HAP-1 (cell line): ENCODE measurements at regions not wholly inside any gene's neighbourhood (a gene's known extent, or its start where the extent isn't known, plus 50 kb on each side); places are given as distances from the start of the nearest gene placed in this dataset.
"Not testable (repeated sequence)": the region's sequence is repeated elsewhere in the genome, so short reads cannot be mapped to it uniquely, and the experiment has no call there.

Source experiments
- DNase-seq, 2 experiments: peaks; one replicate each; pipeline ENCODE4 v3.0.0-alpha.2; 2016 to 2020; ENCODE audit warnings: low spot score in 2 of 2
- H3K27me3 ChIP-seq: fragments of 250-450 bp; sonication (Bioruptor Pico); 2 replicates; pipeline ENCODE4 v1.5.1; 2020; ENCODE audit warnings: low read depth, mild to moderate bottlenecking, moderate library complexity
- H3K36me3 ChIP-seq: fragments of 250-450 bp; sonication (Bioruptor Pico); replicated peaks from 2 replicates; pipeline ENCODE4 v1.5.1; 2020; ENCODE audit warnings: mild to moderate bottlenecking
- H3K4me1 ChIP-seq: fragments of 250-450 bp; sonication (Bioruptor Pico); 2 replicates; pipeline ENCODE4 v1.5.1; 2020; ENCODE audit warnings: mild to moderate bottlenecking
- H3K4me3 ChIP-seq: fragments of 250-450 bp; sonication (Bioruptor Pico); 2 replicates; pipeline ENCODE4 v1.5.1; 2020; ENCODE audit warnings: mild to moderate bottlenecking, moderate library complexity
- H3K9me3 ChIP-seq: fragments of 250-450 bp; sonication (Bioruptor Pico); 2 replicates; pipeline ENCODE4 v1.5.1; 2020; ENCODE audit warnings: mild to moderate bottlenecking, moderate library complexity
- in situ Hi-C: fragments of 300-500 bp; cut with MboI; formaldehyde crosslinking; loops from 3 replicates; pipeline ENCODE4 v1.14.3; 2020; ENCODE audit warnings: low sequenced_read_pairs, inconsistent platforms, mixed read lengths

- no peak for DNase-seq
- Histone ChIP-seq H3K9me3 (no peaks in the 10 kb centered on the region), H3K4me1 (no peaks in the 10 kb centered on the region), H3K4me3 (no peak overlapping the region), H3K27me3 (no peaks in the 10 kb centered on the region), H3K36me3 (no peaks in the 10 kb centered on the region)
- in situ Hi-C loops, result no loop called here
Measured at GRCh38 chr18:43751835-43752234, 474.5 kb upstream of the SYT4 start.

DNA sequence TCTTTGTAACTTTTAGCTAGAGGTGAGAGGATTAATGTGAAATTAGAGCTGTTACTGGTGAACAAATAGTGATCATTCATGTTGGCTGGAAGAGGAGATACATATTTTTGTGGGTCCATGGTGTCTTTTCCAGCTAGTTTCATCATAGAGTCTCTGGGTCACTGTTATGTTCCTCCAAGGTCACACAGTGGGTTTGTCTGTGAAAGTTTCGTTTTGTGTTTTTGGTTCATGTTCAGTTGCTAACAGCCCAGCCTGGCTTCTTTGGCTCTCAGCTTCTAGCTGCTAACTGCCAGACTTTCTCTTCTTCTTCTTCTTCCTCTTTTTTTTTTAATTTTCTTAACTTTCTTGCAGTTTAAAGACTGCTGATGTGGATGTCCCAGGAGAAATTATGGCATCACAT is 480.0 kb upstream of the SYT4 start:
- no peaks in the 10 kb centered on the region for H3K36me3 ChIP-seq
- no peak for DNase-seq
- H3K9me3 ChIP-seq, result no peaks in the 10 kb centered on the region
- no peaks in the 10 kb centered on the region for H3K27me3 ChIP-seq
- in situ Hi-C loops, result no loop called here
- H3K4me3 ChIP-seq, result no peak overlapping the region
- H3K4me1 ChIP-seq, result no peaks in the 10 kb centered on the region

GRCh38 chr18:43758734-43759133 is 481.4 kb upstream of the SYT4 start:
- DNase-seq, result no peak
- Histone ChIP-seq H3K36me3 (no peaks in the 10 kb centered on the region), H3K4me3 (no peak overlapping the region), H3K4me1 (no peaks in the 10 kb centered on the region), H3K9me3 (no peaks in the 10 kb centered on the region), H3K27me3 (no peaks in the 10 kb centered on the region)
- in situ Hi-C loops, result no loop called here

GRCh38 chr18:43760010-43760409 is 482.7 kb upstream of the SYT4 start:
- Histone ChIP-seq H3K4me3 (no peak overlapping the region), H3K36me3 (no peaks in the 10 kb centered on the region), H3K27me3 (no peaks in the 10 kb centered on the region), H3K4me1 (no peaks in the 10 kb centered on the region), H3K9me3 (no peaks in the 10 kb centered on the region)
- DNase-seq, result no peak
- in situ Hi-C loops, result no loop called here

GRCh38 chr18:43772907-43773306 is 495.6 kb upstream of the SYT4 start:
- DNase-seq, result no peak
- H3K4me1 ChIP-seq, result no peaks in the 10 kb centered on the region
- in situ Hi-C loops, result no loop called here
- no peak overlapping the region for H3K4me3 ChIP-seq
- H3K27me3 ChIP-seq, result no peaks in the 10 kb centered on the region
- no peaks in the 10 kb centered on the region for H3K9me3 ChIP-seq
- H3K36me3 ChIP-seq, result no peaks in the 10 kb centered on the region

GRCh38 chr18:43774497-43774896 is 497.2 kb upstream of the SYT4 start:
- peak; percentile 55 to 76 for DNase-seq
- H3K4me3 ChIP-seq, result no peak overlapping the region
- in situ Hi-C loops, result no loop called here
- H3K36me3 ChIP-seq, result no peaks in the 10 kb centered on the region
- no peaks in the 10 kb centered on the region for H3K27me3 ChIP-seq
- H3K4me1 ChIP-seq, result no peaks in the 10 kb centered on the region
- no peaks in the 10 kb centered on the region for H3K9me3 ChIP-seq

- no peak for DNase-seq
- Histone ChIP-seq H3K4me3 (no peak overlapping the region), H3K36me3 (no peaks in the 10 kb centered on the region), H3K9me3 (no peaks in the 10 kb centered on the region), H3K4me1 (no peaks in the 10 kb centered on the region), H3K27me3 (no peaks in the 10 kb centered on the region)
- in situ Hi-C loops, result loop anchor here (25.0 kb wide), 1 partner anchor 88 kb away; no protein-coding TSS in a partner anchor
Measured at GRCh38 chr18:43775591-43775990, 498.3 kb upstream of the SYT4 start.

GRCh38 chr18:43776997-43777396 is 499.7 kb upstream of the SYT4 start:
- Histone ChIP-seq H3K27me3 (no peaks in the 10 kb centered on the region), H3K4me3 (no peak overlapping the region), H3K4me1 (no peaks in the 10 kb centered on the region), H3K9me3 (no peaks in the 10 kb centered on the region), H3K36me3 (no peaks in the 10 kb centered on the region)
- no peak for DNase-seq
- in situ Hi-C loops, result loop anchor here (25.0 kb wide), 1 partner anchor 90 kb away; no protein-coding TSS in a partner anchor

GRCh38 chr18:43777636-43778304 is 500.5 kb upstream of the SYT4 start:
- no peaks in the 10 kb centered on the region for H3K4me1 ChIP-seq
- in situ Hi-C loops, result loop anchor here (25.0 kb wide), 1 partner anchor 90 kb away; no protein-coding TSS in a partner anchor
- H3K4me3 ChIP-seq, result no peak overlapping the region
- H3K27me3 ChIP-seq, result no peaks in the 10 kb centered on the region
- no peak for DNase-seq
- H3K9me3 ChIP-seq, result no peaks in the 10 kb centered on the region
- no peaks in the 10 kb centered on the region for H3K36me3 ChIP-seq

DNA sequence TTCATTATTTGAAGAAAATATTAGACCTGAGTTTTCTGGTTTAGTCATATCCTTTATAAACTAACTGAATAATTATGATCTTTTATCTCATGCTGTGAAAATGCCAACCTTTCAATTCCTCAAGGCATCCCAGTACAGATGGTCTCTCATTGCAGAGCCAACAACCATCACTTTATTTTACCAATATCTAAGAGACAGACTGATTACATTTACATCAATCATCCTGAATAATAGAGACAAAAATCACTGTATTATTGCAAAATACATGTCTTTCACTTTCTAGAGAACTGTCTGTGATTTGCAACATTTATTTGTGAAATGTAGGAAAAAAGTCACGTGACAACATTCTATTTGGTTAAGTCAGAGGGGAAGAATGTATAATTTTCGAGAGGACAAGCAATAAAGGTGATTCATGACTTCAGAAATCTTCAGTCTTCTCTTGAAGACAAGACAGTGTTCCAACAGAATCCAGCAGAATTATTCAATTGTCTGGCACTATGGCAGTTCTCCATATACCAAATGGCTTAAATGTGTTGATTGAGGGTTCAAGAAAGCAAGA is 503.6 kb upstream of the SYT4 start:
- H3K9me3 ChIP-seq, result no peaks in the 10 kb centered on the region
- no peaks in the 10 kb centered on the region for H3K4me1 ChIP-seq
- no peaks in the 10 kb centered on the region for H3K27me3 ChIP-seq
- in situ Hi-C loops, result loop anchor here (25.0 kb wide), 1 partner anchor 94 kb away; no protein-coding TSS in a partner anchor
- no peak for DNase-seq
- no peak overlapping the region for H3K4me3 ChIP-seq
- no peaks in the 10 kb centered on the region for H3K36me3 ChIP-seq

DNA sequence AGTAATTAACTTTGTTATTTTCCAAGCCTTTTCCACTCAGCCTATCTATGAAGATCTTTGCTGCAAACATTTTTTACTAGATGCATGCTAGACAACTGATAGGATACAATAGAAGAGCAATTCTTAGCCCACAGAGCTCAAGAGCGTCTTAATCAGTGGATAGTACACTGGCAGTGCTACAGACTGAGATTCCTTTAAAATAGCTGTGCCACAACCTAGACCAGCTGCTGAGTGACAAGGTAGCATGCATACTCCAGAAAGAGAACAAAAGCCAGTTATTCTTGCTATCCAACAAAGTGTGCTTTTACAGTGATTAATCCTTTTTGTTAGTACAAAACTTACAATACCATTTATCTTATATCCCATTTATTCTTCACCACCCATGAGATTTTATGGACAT is 507.9 kb upstream of the SYT4 start:
- in situ Hi-C loops, result loop anchor here (25.0 kb wide), 1 partner anchor 98 kb away; no protein-coding TSS in a partner anchor
- DNase-seq, result no peak
- H3K4me1 ChIP-seq, result no peaks in the 10 kb centered on the region
- H3K36me3 ChIP-seq, result no peaks in the 10 kb centered on the region
- H3K4me3 ChIP-seq, result no peak overlapping the region
- H3K9me3 ChIP-seq, result no peaks in the 10 kb centered on the region
- no peaks in the 10 kb centered on the region for H3K27me3 ChIP-seq

GRCh38 chr18:43786893-43787292 is 509.6 kb upstream of the SYT4 start:
- no peak overlapping the region for H3K4me3 ChIP-seq
- no peaks in the 10 kb centered on the region for H3K9me3 ChIP-seq
- H3K27me3 ChIP-seq, result no peaks in the 10 kb centered on the region
- no peaks in the 10 kb centered on the region for H3K36me3 ChIP-seq
- DNase-seq, result no peak
- H3K4me1 ChIP-seq, result no peaks in the 10 kb centered on the region
- in situ Hi-C loops, result loop anchor here (25.0 kb wide), 1 partner anchor 100 kb away; no protein-coding TSS in a partner anchor

- H3K9me3 ChIP-seq, H3K4me1 ChIP-seq, H3K36me3 ChIP-seq, H3K27me3 ChIP-seq, H3K4me3 ChIP-seq, DNase-seq: not testable (repeated sequence)
- in situ Hi-C loops, result loop anchor here (25.0 kb wide), 1 partner anchor 100 kb away; no protein-coding TSS in a partner anchor
Measured at GRCh38 chr18:43787721-43788120, 510.4 kb upstream of the SYT4 start.

DNA sequence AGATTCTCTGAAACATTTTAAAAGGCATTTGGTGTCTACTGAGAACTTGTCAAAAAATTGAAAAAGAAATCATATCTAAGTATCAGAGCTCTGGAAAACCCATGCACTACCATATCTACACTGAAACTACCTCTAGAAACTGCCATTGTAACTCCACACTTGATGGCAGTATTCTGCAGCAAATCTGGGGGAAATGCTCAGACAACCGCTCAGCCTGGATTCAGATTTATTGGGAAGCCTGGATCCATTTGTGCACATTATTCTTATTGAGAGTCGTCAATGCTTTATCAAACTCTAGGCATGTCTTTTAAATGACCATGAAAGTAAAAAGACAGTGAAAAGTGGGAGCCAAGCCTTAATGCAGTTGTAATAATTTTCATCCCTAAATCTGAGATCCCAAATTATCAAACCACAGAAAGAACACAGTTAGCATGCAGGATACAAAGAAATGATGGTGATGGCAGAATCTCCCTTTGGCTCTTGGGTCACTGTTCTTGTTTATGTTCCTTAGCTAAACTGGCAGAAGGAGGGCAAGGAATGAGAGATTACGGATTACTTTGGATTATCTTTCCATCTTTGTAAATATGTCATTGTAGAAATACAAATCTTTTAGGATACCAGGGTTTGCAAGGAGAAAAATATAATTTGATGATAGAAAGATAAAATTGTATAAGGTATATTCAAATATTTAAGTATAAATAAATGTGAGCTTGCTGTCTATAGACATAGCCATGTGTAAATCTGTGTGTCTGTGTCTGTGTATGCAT is 512.1 kb upstream of the SYT4 start:
- Histone ChIP-seq H3K27me3 (no peaks in the 10 kb centered on the region), H3K36me3 (no peaks in the 10 kb centered on the region), H3K9me3 (no peaks in the 10 kb centered on the region), H3K4me1 (no peaks in the 10 kb centered on the region), H3K4me3 (no peak overlapping the region)
- in situ Hi-C loops, result loop anchor here (25.0 kb wide), 1 partner anchor 102 kb away; no protein-coding TSS in a partner anchor
- DNase-seq, result no peak
